DOHH2 (cell line): ENCODE measurements at regions not wholly inside any gene's neighbourhood (a gene's known extent, or its start where the extent isn't known, plus 50 kb on each side); places are given as distances from the start of the nearest gene placed in this dataset.

Source experiments
- CTCF ChIP-seq: fragments of 200-600 bp; sonication (generic); IDR thresholded peaks from one replicate; pipeline ENCODE4 v1.5.1; 2014; ENCODE audit warnings: antibody characterized with exemption, mild to moderate bottlenecking, low read depth, low read length; ENCODE audit not compliant: poor library complexity, severe bottlenecking
- EZH2phosphoT487 ChIP-seq: fragments of 200-600 bp; sonication (generic); IDR thresholded peaks from 2 replicates; pipeline ENCODE4 v1.6.1; 2017; ENCODE audit warnings: borderline replicate concordance, mild to moderate bottlenecking, antibody characterized with exemption, low read length, moderate library complexity, mixed read lengths

DNA sequence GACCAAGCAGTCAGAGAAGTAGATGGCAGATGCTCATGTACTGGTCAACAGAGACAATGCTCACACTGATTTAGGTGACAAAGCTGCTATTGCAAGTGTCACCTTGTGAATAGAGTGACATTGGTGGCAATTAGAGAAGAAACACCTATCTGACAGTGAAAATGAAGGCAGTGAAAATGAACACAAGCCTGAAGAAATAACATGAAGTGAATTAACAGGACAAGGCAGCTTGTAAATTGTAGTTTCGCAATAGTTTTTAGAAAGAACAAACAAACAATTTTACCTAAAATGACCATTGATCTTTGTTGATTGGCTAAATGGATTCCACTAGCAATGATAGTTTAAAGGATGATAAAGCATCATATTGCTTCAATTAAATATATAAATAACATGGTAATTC is 1389.5 kb downstream of the PLA2G4A start:
- TF ChIP-seq CTCF (no peak), EZH2phosphoT487 (no peak)
